ENCODE measurements at regions not wholly inside any gene's neighbourhood (a gene's known extent, or its start where the extent isn't known, plus 50 kb on each side); places are given as distances from the start of the nearest gene placed in this dataset.

GRCh38 chr13:64000321-64000720, 2584.7 kb upstream of the PCDH20 start:
- no peak for DNase-seq

- DNase-seq: no peak
These were observed 2584.1 kb upstream of the PCDH20 start for GRCh38 chr13:63999614-64000305.

- no peak for DNase-seq
These were observed 2567.7 kb upstream of the PCDH20 start for GRCh38 chr13:63983366-63983765.

- no peak for DNase-seq
These were observed 2564.3 kb upstream of the PCDH20 start for GRCh38 chr13:63979951-63980350.

- no peak for DNase-seq
These were observed 2556.7 kb upstream of the PCDH20 start for GRCh38 chr13:63972328-63972727.

- no peak for DNase-seq
These were observed 2539.0 kb upstream of the PCDH20 start for GRCh38 chr13:63954683-63955082.

- no peak for DNase-seq
These were observed 2532.4 kb upstream of the PCDH20 start for GRCh38 chr13:63948045-63948444.

- no peak for DNase-seq
These were observed 2529.3 kb upstream of the PCDH20 start for GRCh38 chr13:63944911-63945310.

GRCh38 chr13:63942372-63942771, 2526.7 kb upstream of the PCDH20 start:
- no peak for DNase-seq

- DNase-seq: no peak
These were observed 2523.2 kb upstream of the PCDH20 start for GRCh38 chr13:63938851-63939250.

GRCh38 chr13:63910511-63910910, 2494.9 kb upstream of the PCDH20 start:
- no peak for DNase-seq

- DNase-seq: no peak
These were observed 2494.2 kb upstream of the PCDH20 start for GRCh38 chr13:63909726-63910375.

- no peak for DNase-seq
These were observed 2486.5 kb upstream of the PCDH20 start for GRCh38 chr13:63902141-63902540.

- no peak for DNase-seq
These were observed 2486.0 kb upstream of the PCDH20 start for GRCh38 chr13:63901630-63902029.

- no peak for DNase-seq
These were observed 2484.8 kb upstream of the PCDH20 start for GRCh38 chr13:63900406-63900805.

- DNase-seq: no peak
These were observed 2480.7 kb upstream of the PCDH20 start for GRCh38 chr13:63896321-63896720.

GRCh38 chr13:63882052-63882451, 2466.4 kb upstream of the PCDH20 start:
- no peak for DNase-seq

GRCh38 chr13:63880705-63881104, 2465.1 kb upstream of the PCDH20 start:
- no peak for DNase-seq

- no peak for DNase-seq
These were observed 2458.3 kb upstream of the PCDH20 start for GRCh38 chr13:63873936-63874335.

GRCh38 chr13:63864171-63864902, 2448.7 kb upstream of the PCDH20 start:
- no peak for DNase-seq

GRCh38 chr13:63855457-63856118, 2439.9 kb upstream of the PCDH20 start:
- no peak for DNase-seq

- DNase-seq: no peak
These were observed 2438.2 kb upstream of the PCDH20 start for GRCh38 chr13:63853816-63854215.

GRCh38 chr13:63851526-63851925, 2435.9 kb upstream of the PCDH20 start:
- no peak for DNase-seq
